ENCODE measurements at regions not wholly inside any gene's neighbourhood (a gene's known extent, or its start where the extent isn't known, plus 50 kb on each side); places are given as distances from the start of the nearest gene placed in this dataset.

DNA sequence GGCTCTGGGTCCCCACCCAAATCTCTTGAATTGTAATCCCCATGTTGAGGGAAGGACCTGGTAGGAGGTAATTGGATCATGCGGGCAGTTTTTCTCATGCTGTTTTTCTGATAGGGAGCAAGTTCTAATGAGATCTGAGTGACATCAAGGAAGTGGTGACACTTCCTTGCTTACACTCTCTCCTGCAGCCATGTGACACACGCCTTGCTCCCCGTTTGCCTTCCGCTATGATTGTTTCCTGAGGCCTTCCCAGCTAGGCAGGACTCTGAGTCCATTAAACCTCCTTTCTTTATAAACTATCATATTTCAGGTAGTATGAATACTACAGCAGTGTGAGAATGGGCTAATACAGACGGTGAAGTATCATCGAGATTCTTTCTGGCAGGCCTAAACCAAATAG lies 1040.4 kb upstream of the MIR17HG start:
- Mint-ChIP-seq H3K4me1 (no peaks in the 10 kb centered on the region), H3K27me3 (no peaks in the 10 kb centered on the region), H3K9me3 (peaks cover 9% of the 10 kb centered on the region), H3K27ac (no peak overlapping the region), H3K4me3 (no peak overlapping the region), H3K36me3 (ENCODE audit: low read depth) (no peaks in the 10 kb centered on the region)
- intact Hi-C loops (cut with micrococcal nuclease) = no loop called here
- DNase-seq (no peak), ATAC-seq (ENCODE audit: low read depth) (no peak)
- ChIA-PET POLR2A (no interaction called here), CTCF (no interaction called here)
- TF ChIP-seq, protein P1, sequence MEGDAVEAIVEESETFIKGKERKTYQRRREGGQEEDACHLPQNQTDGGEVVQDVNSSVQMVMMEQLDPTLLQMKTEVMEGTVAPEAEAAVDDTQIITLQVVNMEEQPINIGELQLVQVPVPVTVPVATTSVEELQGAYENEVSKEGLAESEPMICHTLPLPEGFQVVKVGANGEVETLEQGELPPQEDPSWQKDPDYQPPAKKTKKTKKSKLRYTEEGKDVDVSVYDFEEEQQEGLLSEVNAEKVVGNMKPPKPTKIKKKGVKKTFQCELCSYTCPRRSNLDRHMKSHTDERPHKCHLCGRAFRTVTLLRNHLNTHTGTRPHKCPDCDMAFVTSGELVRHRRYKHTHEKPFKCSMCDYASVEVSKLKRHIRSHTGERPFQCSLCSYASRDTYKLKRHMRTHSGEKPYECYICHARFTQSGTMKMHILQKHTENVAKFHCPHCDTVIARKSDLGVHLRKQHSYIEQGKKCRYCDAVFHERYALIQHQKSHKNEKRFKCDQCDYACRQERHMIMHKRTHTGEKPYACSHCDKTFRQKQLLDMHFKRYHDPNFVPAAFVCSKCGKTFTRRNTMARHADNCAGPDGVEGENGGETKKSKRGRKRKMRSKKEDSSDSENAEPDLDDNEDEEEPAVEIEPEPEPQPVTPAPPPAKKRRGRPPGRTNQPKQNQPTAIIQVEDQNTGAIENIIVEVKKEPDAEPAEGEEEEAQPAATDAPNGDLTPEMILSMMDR (IDR thresholded peaks at IDR 0.05) = no peak

DNA sequence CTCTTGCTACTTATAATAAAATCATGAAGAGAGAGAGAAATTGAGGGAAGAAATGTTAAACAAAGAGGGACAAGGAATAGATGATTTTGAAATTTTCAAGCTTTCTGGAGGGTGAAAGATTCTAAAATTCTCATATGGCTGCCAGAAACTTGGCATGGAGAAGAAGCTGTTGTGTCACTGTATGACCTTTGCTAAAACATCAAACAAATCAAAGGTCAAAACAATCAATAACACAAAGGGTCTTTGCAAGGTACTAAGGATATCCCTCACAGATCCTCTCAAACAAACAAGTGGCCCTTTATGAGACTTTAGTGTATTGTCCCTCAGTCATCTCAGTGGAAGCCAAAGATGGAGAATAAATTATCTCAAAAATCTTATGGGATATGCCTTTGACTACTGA lies 1039.2 kb upstream of the MIR17HG start:
- intact Hi-C loops (cut with micrococcal nuclease) = no loop called here
- CTCF ChIA-PET = no interaction called here

DNA sequence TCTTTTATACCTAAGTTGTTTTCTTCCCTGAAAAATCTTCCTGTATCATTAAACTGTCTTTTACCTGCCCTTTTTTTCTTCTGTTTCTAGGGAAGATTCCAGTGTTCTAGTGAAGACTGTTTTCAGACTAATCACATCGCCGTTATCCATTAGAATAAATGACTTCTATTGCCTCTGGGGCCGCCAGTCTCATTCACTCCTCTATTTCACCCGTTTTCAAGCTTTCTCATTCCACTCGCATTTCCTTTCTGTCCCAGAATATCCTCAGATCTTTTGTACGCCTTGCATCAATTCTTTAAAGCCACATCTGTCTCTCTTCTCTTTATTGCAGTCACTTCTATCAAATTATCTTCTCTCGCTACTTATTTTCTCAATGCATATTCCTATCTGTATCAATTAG lies 1035.6 kb upstream of the MIR17HG start:
- CTCF ChIA-PET = no interaction called here
- no peaks in the 10 kb centered on the region for H3K27me3 Mint-ChIP-seq
- peaks cover 9% of the 10 kb centered on the region for H3K9me3 Mint-ChIP-seq
- H3K36me3 Mint-ChIP-seq (ENCODE audit: low read depth) = no peaks in the 10 kb centered on the region
- no peak for ATAC-seq (ENCODE audit: low read depth)
- TF ChIP-seq, protein P1 (IDR thresholded peaks at IDR 0.05) = no peak
- no peaks in the 10 kb centered on the region for H3K4me1 Mint-ChIP-seq
- no peak overlapping the region for H3K4me3 Mint-ChIP-seq
- POLR2A ChIA-PET = no interaction called here
- intact Hi-C loops (cut with micrococcal nuclease) = no loop called here
- H3K27ac Mint-ChIP-seq = no peak overlapping the region
- no peak for DNase-seq

More for the DNA sequence above, 1039.2 kb upstream of the MIR17HG start:
- H3K9me3 Mint-ChIP-seq = peaks cover 9% of the 10 kb centered on the region
- no peak overlapping the region for H3K27ac Mint-ChIP-seq
- POLR2A ChIA-PET = no interaction called here
- H3K27me3 Mint-ChIP-seq = no peaks in the 10 kb centered on the region
- DNase-seq = no peak
- H3K4me3 Mint-ChIP-seq = no peak overlapping the region
- TF ChIP-seq, protein P1 (IDR thresholded peaks at IDR 0.05) = no peak
- no peaks in the 10 kb centered on the region for H3K36me3 Mint-ChIP-seq (ENCODE audit: low read depth)
- H3K4me1 Mint-ChIP-seq = no peaks in the 10 kb centered on the region
- no peak for ATAC-seq (ENCODE audit: low read depth)

DNA sequence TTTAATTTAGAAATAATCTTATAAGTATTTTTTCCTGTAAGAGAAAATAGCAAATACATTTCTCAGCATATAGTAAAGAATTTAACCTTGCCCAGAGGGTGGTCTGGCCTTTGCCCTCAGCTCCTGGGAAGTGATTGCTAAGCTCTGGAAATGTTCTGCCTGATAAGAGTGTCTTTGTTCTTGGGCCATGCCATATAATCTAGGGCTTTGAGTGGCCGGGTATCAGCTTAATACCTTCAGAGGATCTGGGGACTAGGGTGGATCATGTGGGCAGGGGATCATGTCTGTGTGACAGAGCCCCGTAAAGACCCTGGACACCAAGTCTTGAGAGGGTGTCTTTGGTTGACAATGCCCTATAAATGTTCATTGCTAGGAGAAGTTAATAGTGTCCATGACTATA lies 1032.4 kb upstream of the MIR17HG start:
- Mint-ChIP-seq H3K27ac (no peak overlapping the region), H3K4me1 (no peaks in the 10 kb centered on the region), H3K9me3 (peaks cover 9% of the 10 kb centered on the region), H3K36me3 (ENCODE audit: low read depth) (no peaks in the 10 kb centered on the region), H3K27me3 (no peaks in the 10 kb centered on the region), H3K4me3 (no peak overlapping the region)
- ChIA-PET CTCF (no interaction called here), POLR2A (no interaction called here)
- ATAC-seq (ENCODE audit: low read depth) = no peak
- DNase-seq = no peak
- intact Hi-C loops (cut with micrococcal nuclease) = no loop called here
- TF ChIP-seq, protein P1 (IDR thresholded peaks at IDR 0.05) = no peak

DNA sequence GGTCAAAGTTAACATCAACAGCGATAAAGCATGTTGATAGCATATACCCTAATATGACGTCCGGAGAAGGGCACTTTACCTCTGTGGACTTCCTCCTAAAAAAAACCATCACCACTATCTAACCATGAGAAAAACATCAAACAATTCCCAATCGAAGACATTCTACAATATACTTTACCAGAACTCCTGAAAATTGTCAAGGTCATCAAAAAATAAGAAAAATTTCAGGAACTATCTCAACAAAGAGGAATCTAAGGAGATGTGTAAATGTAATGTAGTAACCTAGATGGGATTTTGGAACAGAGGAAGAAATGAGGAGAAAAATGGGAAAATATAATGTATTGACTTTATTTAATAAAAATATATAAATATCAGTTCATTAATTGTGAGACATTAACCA lies 1026.8 kb upstream of the MIR17HG start:
- no peaks in the 10 kb centered on the region for H3K4me1 Mint-ChIP-seq
- H3K4me3 Mint-ChIP-seq = no peak overlapping the region
- no peak overlapping the region for H3K27ac Mint-ChIP-seq
- DNase-seq = no peak
- ChIA-PET POLR2A (no interaction called here), CTCF (no interaction called here)
- H3K9me3 Mint-ChIP-seq = peaks cover 3% of the 10 kb centered on the region
- ATAC-seq (ENCODE audit: low read depth) = no peak
- H3K27me3 Mint-ChIP-seq = no peaks in the 10 kb centered on the region
- no peaks in the 10 kb centered on the region for H3K36me3 Mint-ChIP-seq (ENCODE audit: low read depth)
- intact Hi-C loops (cut with micrococcal nuclease) = no loop called here
- TF ChIP-seq, protein P1 (IDR thresholded peaks at IDR 0.05) = no peak
